ENCODE measurements at regions not wholly inside any gene's neighbourhood (a gene's known extent, or its start where the extent isn't known, plus 50 kb on each side); places are given as distances from the start of the nearest gene placed in this dataset.

DNA sequence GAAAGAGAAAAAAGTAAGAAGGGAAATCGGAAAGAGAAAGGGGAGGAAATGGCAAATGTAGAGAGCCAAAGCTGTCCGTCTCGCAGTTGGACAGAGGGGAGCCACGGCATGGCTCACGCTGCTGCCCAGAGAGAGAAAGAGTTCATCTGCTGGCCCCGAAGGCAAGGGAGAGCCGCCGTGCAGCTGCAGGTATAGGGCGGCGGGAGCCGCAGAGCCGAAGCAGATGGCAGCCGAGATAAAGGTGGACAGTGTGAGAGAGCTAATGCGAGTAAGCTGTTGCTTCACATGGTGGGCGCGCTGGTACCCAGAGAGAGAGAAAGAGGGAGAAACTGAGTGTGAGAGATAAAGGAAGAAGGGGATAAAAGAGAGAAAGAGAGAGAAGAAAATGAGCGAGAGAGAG lies 188.4 kb upstream of the PPP1R26 start:
- ATAC-seq: no peak
- H3K27me3 ChIP-seq: peaks cover 73% of the 10 kb centered on the region
- TF ChIP-seq EP300 (IDR thresholded peaks at IDR 0.05) (no peak), POLR2A (IDR thresholded peaks at IDR 0.05) (no peak), POLR2AphosphoS5 (IDR thresholded peaks at IDR 0.05) (no peak)
- TF ChIP-seq, protein P1, sequence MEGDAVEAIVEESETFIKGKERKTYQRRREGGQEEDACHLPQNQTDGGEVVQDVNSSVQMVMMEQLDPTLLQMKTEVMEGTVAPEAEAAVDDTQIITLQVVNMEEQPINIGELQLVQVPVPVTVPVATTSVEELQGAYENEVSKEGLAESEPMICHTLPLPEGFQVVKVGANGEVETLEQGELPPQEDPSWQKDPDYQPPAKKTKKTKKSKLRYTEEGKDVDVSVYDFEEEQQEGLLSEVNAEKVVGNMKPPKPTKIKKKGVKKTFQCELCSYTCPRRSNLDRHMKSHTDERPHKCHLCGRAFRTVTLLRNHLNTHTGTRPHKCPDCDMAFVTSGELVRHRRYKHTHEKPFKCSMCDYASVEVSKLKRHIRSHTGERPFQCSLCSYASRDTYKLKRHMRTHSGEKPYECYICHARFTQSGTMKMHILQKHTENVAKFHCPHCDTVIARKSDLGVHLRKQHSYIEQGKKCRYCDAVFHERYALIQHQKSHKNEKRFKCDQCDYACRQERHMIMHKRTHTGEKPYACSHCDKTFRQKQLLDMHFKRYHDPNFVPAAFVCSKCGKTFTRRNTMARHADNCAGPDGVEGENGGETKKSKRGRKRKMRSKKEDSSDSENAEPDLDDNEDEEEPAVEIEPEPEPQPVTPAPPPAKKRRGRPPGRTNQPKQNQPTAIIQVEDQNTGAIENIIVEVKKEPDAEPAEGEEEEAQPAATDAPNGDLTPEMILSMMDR (IDR thresholded peaks at IDR 0.05): no peak
- WGBS, 2 donors (ENCODE audit: low coverage in 1 of 2): 33 to 52% methylated on average over 10 to 17 of the region's 17 CpGs
- H3K36me3 ChIP-seq: no peaks in the 10 kb centered on the region
- no peaks in the 10 kb centered on the region for H3K9me3 ChIP-seq
- H3K4me1 ChIP-seq: no peaks in the 10 kb centered on the region
- H3K4me3 ChIP-seq: no peak overlapping the region
- no peak overlapping the region for H3K27ac ChIP-seq

- no peak for ATAC-seq
- Histone ChIP-seq H3K4me3 (no peak overlapping the region), H3K4me1 (no peaks in the 10 kb centered on the region), H3K36me3 (no peaks in the 10 kb centered on the region), H3K27ac (no peak overlapping the region), H3K27me3 (peaks cover 69% of the 10 kb centered on the region), H3K9me3 (no peaks in the 10 kb centered on the region)
- WGBS, 2 donors (ENCODE audit: low coverage in 1 of 2): 85 to 87% methylated on average over 3 of the region's 11 CpGs
- TF ChIP-seq, protein P1 (IDR thresholded peaks at IDR 0.05): no peak
- TF ChIP-seq EP300 (IDR thresholded peaks at IDR 0.05) (no peak), POLR2AphosphoS5 (IDR thresholded peaks at IDR 0.05) (no peak), POLR2A (IDR thresholded peaks at IDR 0.05) (no peak)
These were observed 184.7 kb upstream of the PPP1R26 start for GRCh38 chr9:135294836-135295235.

DNA sequence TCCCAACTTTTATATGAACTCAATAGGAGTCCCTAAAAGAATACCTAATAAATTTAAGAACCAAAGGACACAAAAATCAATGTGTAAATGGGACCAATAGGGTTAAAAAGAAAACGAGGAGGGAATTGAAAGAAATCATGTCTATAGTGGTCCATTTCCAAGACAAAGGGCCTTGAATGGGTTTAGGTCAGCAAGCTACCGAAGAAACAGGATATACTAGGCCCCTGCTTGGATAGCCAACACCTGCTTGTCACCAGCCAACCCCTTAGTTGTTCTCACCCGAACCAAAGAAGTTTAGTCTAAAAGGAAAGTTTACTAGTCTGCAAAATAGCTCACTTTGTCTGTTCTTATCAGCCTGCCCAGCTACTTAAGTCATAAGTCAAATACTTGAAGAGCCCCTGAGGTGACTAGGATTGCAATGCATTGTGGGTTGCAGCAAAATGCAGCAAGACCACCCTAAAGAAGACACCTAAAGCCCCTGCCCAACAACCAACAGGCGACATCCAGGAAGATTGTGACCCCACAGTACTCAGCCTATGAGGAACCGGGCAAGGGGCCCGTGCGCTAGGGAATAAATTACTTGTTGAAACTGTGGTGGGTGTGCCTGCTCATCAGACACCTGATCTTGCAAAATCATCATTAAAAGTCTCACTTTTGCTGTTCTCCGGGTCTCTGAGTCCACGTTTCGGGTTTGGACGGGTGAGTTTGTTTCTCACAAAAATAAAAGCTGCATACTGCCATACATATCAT lies 183.9 kb upstream of the PPP1R26 start:
- H3K36me3 ChIP-seq: no peaks in the 10 kb centered on the region
- ATAC-seq: no peak
- H3K9me3 ChIP-seq: no peaks in the 10 kb centered on the region
- TF ChIP-seq EP300 (IDR thresholded peaks at IDR 0.05): no peak
- TF ChIP-seq, protein P1 (IDR thresholded peaks at IDR 0.05): no peak
- TF ChIP-seq POLR2A (IDR thresholded peaks at IDR 0.05): no peak
- H3K4me1 ChIP-seq: no peaks in the 10 kb centered on the region
- no peak overlapping the region for H3K27ac ChIP-seq
- H3K4me3 ChIP-seq: no peak overlapping the region
- WGBS, 2 donors (ENCODE audit: low coverage in 1 of 2): 53 to 76% methylated on average over 10 to 11 of the region's 11 CpGs
- peaks cover 69% of the 10 kb centered on the region for H3K27me3 ChIP-seq

DNA sequence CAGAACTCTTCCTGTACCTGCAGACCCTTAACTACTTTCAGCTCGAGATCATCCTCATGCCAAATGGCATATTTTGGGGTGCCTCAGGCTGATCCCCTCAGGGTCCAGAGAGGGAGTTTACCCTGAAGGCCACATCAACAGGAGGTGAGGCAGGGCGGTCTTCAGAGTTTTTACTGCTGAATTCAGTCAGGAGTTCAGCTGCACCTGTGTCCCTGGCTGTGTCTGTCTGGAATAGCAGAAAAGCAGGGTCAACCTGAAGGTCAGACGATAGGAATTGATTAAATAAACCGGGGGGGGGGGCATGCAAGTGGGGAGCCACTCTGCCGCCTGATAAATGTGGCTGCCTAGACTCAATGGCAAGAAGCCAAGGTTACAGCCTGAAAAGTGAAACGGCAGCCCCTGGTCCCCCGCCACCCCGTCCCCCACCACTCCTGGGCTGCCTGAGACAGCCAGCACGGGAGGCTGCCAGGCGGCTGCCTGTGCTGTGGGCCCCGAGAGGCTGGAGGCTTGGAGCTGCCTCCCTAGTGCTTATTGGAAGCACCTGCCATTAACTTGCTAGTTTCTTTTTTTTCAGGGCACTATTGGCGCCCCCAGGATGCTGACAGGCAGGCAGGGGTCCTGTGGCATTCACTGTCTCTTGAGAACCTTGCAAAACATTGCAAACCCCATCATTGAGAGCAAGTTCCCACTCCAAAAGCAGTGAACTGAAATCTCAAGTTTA lies 182.7 kb upstream of the PPP1R26 start:
- Histone ChIP-seq H3K27ac (no peak overlapping the region), H3K9me3 (no peaks in the 10 kb centered on the region), H3K27me3 (peaks cover 73% of the 10 kb centered on the region), H3K36me3 (no peaks in the 10 kb centered on the region), H3K4me3 (no peak overlapping the region), H3K4me1 (no peaks in the 10 kb centered on the region)
- whole genome bisulfite sequencing, 2 donors (ENCODE audit: low coverage in 1 of 2): 17% methylated on average over 1 of the region's 12 CpGs; no CpG with 5 or more reads in 1 of the 2 donors
- TF ChIP-seq, protein P1 (IDR thresholded peaks at IDR 0.05): no peak
- no peak for TF ChIP-seq POLR2AphosphoS5 (IDR thresholded peaks at IDR 0.05)
- ATAC-seq: no peak
